HepG2 (cell line): ENCODE measurements at regions not wholly inside any gene's neighbourhood (a gene's known extent, or its start where the extent isn't known, plus 50 kb on each side); places are given as distances from the start of the nearest gene placed in this dataset.
"Not testable (repeated sequence)": the region's sequence is repeated elsewhere in the genome, so short reads cannot be mapped to it uniquely, and the experiment has no call there.

ENCODE experiments used
- ATAC-seq: fragments of 200-7000 bp; cut with Tn5 transposase; 3 replicates; pipeline ENCODE4 v1.9.1; 2020; ENCODE audit warnings: mild to moderate bottlenecking, moderate library complexity
- BruUV-seq: library from RNA; stranded (reverse); fragments of 400-500 nt; replicated peaks from 2 replicates; lab custom pipeline; 2021; lab: Mats Ljungman, UMichigan
- CTCF ChIA-PET: fragments of 300-600 bp; formaldehyde crosslinking; extraction: SDS; loops from one replicate; lab custom pipeline; 2021; ENCODE audit warnings: low total read pairs, inconsistent platforms, low intra/inter-chr PET ratio; lab: Yijun Ruan, JAX
- POLR2A ChIA-PET: fragments of 350-600 bp; sonication (Branson Sonifier 250); formaldehyde crosslinking; loops from one replicate; lab custom pipeline; 2020; ENCODE audit warnings: antibody characterized with exemption, inconsistent platforms; lab: Yijun Ruan, JAX
- DNase-seq: peaks from one replicate; pipeline ENCODE4 v3.0.0-alpha.2; 2015; ENCODE audit warnings: low spot score
- FAIRE-seq: peaks from 3 replicates; lab custom pipeline; 2011; peaks lifted over from hg19 to GRCh38; lab: Jason Lieb, UNC
- H2AFZ ChIP-seq: one replicate; pipeline ENCODE4 v1.6.1; 2011; ENCODE audit warnings: low read length, inconsistent platforms
- H3K27ac ChIP-seq: fragments of 300-600 bp; 3 replicates; pipeline ENCODE4 v1.8.0; 2011; ENCODE audit warnings: mixed run types, mild to moderate bottlenecking, mixed read lengths, low read length, inconsistent platforms; ENCODE audit not compliant: insufficient read depth; ENCODE audit errors: extremely low read length
- H3K27me3 ChIP-seq, 2 experiments: fragments of 200-600 bp in 1 of 2; 2 replicates in 1 of 2; 3 replicates in 1 of 2; pipeline versions ENCODE4 v1.6.0 to v1.8.0; 2011; ENCODE audit warnings: low read length in 2 of 2, mild to moderate bottlenecking in 2 of 2, moderate library complexity in 2 of 2, inconsistent platforms in 1 of 2; ENCODE audit not compliant: insufficient read depth in 2 of 2, control insufficient read depth in 1 of 2
- H3K36me3 ChIP-seq, 2 experiments: fragments of 200-600 bp in 1 of 2; replicated peaks in 1 of 2; 2 replicates in 1 of 2; 3 replicates in 1 of 2; pipeline versions ENCODE4 v1.5.1 to v1.8.0; 2011; ENCODE audit warnings: low read length in 2 of 2, inconsistent platforms in 1 of 2; ENCODE audit not compliant: insufficient read depth in 2 of 2, control insufficient read depth in 1 of 2
- H3K4me1 ChIP-seq: 2 replicates; pipeline ENCODE4 v1.5.1; 2012; ENCODE audit warnings: low read length, inconsistent platforms; ENCODE audit not compliant: insufficient read depth
- H3K4me2 ChIP-seq: 2 replicates; pipeline ENCODE4 v1.6.0; 2011; ENCODE audit warnings: low read depth, low read length, inconsistent platforms
- H3K4me3 ChIP-seq, 3 experiments: fragments of 200-600 bp in 1 of 3; sonication (generic), shearing (Covaris generic) in 1 of 3; replicated peaks in 1 of 3; 2 replicates each; pipeline ENCODE4 v1.5.1; 2011 to 2016; ENCODE audit warnings: low read length in 3 of 3, inconsistent platforms in 2 of 3, low read depth in 2 of 3, mild to moderate bottlenecking in 2 of 3, control low read depth in 1 of 3, mixed read lengths in 1 of 3; ENCODE audit not compliant: insufficient read depth in 1 of 3
- H3K79me2 ChIP-seq: one replicate; pipeline ENCODE4 v1.6.1; 2011; ENCODE audit warnings: low read length, inconsistent platforms; ENCODE audit not compliant: insufficient read depth
- H3K9ac ChIP-seq: 2 replicates; pipeline ENCODE4 v1.6.0; 2011; ENCODE audit warnings: mild to moderate bottlenecking, low read depth, low read length, inconsistent platforms; ENCODE audit not compliant: insufficient read depth
- H3K9me3 ChIP-seq: 2 replicates; pipeline ENCODE4 v1.5.1; 2012; ENCODE audit warnings: mild to moderate bottlenecking, low read length
- H4K20me1 ChIP-seq: 2 replicates; pipeline ENCODE4 v1.6.0; 2011; ENCODE audit warnings: inconsistent platforms, mild to moderate bottlenecking, low read length, moderate library complexity; ENCODE audit not compliant: insufficient read depth
- WGBS: methylation state at CpG from one replicate; pipeline ENCODE4 v1.1.6; 2017; ENCODE audit warnings: low lambda C conversion rate; 5-methylcytosine and 5-hydroxymethylcytosine counted together
- in situ Hi-C: cut with HindIII; loops from 2 replicates; pipeline ENCODE4 v1.10.0; 2017; ENCODE audit warnings: low pct_unique_long_range_greater_than_20kb; ENCODE audit not compliant: extremely low pct_ligation_motif_present
- intact Hi-C: fragments of 100-400 bp; cut with micrococcal nuclease; formaldehyde crosslinking; loops from one replicate; pipeline ENCODE4 v1.10.0; 2022; ENCODE audit not compliant: unreplicated experiment

DNA sequence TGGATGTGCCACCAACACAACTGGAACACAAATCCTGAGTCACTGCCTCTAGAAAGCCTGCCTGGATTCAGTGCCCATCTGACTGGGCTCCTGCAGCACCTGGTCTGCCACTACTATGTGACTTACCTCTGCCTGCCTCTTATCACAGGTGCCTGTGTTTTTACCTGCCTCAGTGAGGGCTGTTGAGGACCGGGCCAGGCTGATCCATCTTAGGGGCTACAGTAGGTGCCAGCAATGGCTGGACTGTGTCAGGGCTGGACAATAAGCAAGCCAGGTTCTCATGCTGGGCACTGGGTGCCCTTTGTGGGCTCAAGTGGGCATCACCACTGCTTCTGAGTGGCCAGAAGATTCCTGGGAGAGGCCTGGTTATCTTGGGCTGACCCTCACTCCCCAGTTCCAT, 948.6 kb upstream of the TPTE start:
- 0% methylated on average over 1 of the region's 1 CpG for WGBS
- CTCF ChIA-PET, POLR2A ChIA-PET: not testable (repeated sequence)

DNA sequence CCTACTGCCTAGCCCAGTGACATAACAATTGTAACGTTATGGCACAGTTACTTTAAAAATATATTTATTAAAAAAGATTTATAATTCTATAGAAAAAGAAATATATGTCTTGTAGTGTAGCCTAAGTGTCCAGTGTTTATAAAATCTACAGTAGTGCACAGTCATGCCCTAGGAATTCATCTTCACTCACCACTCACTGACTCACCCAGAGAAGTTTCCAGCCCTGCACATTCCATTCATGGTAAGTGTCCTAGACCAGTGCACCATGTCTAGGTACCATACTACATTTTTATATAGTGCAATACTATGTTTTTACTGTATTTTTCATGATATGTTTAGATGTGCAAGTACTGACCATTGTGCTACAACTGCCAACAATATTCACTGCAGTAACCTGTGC, 947.9 kb upstream of the TPTE start:
- WGBS, result no CpG with 5 or more reads among the region's 1 CpG
- POLR2A ChIA-PET, H3K27me3 ChIP-seq, H4K20me1 ChIP-seq, intact Hi-C loops, H3K4me2 ChIP-seq, FAIRE-seq, H3K4me1 ChIP-seq, H3K79me2 ChIP-seq, H3K9ac ChIP-seq, CTCF ChIA-PET, H3K36me3 ChIP-seq, DNase-seq, ATAC-seq, in situ Hi-C loops, H3K4me3 ChIP-seq, BruUV-seq, H2AFZ ChIP-seq, H3K27ac ChIP-seq: not testable (repeated sequence)
- peaks cover 29% of the 10 kb centered on the region for H3K9me3 ChIP-seq

More for the DNA sequence above, 948.6 kb upstream of the TPTE start:
- H3K36me3 ChIP-seq, H3K4me3 ChIP-seq, DNase-seq, H3K9ac ChIP-seq, H3K4me2 ChIP-seq, H3K27me3 ChIP-seq, in situ Hi-C loops, BruUV-seq, H4K20me1 ChIP-seq, H3K4me1 ChIP-seq, intact Hi-C loops, H2AFZ ChIP-seq, H3K27ac ChIP-seq, ATAC-seq, FAIRE-seq, H3K79me2 ChIP-seq: not testable (repeated sequence)
- H3K9me3 ChIP-seq, result peaks cover 27% of the 10 kb centered on the region

DNA sequence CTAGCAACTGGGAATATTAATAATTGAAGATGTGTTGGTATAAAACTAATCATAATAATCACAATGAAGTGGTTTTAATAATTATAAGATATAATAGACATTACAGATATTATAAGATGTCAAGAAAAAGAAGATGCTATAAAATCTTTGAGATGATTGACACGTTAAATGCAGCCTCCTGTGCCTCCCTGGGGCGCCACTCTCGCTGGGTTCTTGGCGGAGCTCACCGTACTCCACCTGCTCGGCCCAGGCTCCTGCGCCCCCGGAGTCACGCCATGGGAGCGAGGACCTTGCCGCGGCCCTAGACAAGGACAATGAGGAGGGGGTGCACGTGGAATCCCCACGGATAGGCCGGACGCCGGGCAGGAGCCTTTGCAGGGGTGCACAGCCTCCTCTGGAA, 942.1 kb upstream of the TPTE start:
- H3K9me3 ChIP-seq, result peaks cover 15% of the 10 kb centered on the region
- 48% methylated on average over 12 of the region's 17 CpGs for WGBS
- H3K27me3 ChIP-seq, H3K27ac ChIP-seq, DNase-seq, H3K79me2 ChIP-seq, BruUV-seq, H4K20me1 ChIP-seq, in situ Hi-C loops, H3K36me3 ChIP-seq, H3K4me3 ChIP-seq, intact Hi-C loops, H3K9ac ChIP-seq, H3K4me2 ChIP-seq, POLR2A ChIA-PET, H2AFZ ChIP-seq, ATAC-seq, H3K4me1 ChIP-seq, FAIRE-seq, CTCF ChIA-PET: not testable (repeated sequence)

DNA sequence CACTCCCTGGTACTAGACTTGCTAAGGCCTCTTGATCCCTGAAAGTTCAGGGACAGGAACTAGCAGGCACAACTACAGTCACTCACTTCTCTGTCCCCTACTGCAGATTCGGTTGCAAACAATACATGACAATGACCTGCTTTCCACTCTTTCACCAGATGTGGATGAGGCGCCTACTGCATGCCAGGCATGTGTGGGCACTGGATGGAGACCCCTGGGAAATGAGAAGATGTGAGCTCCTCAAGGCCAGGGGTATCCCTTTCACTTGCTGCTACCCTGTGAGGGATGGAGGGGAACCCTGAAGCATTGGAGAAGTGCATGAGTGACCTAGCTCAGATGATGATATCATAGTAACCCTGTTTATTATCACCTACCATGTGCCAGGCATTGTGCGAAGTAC, 933.4 kb upstream of the TPTE start:
- DNase-seq, H3K4me2 ChIP-seq, H3K9ac ChIP-seq, CTCF ChIA-PET, intact Hi-C loops, H3K27me3 ChIP-seq, BruUV-seq, H3K79me2 ChIP-seq, FAIRE-seq, ATAC-seq, POLR2A ChIA-PET, H3K4me1 ChIP-seq, H4K20me1 ChIP-seq, in situ Hi-C loops, H2AFZ ChIP-seq, H3K36me3 ChIP-seq, H3K4me3 ChIP-seq, H3K27ac ChIP-seq: not testable (repeated sequence)
- H3K9me3 ChIP-seq, result peaks cover 13% of the 10 kb centered on the region
- 5% methylated on average over 2 of the region's 3 CpGs for WGBS
